ENCODE measurements at regions not wholly inside any gene's neighbourhood (a gene's known extent, or its start where the extent isn't known, plus 50 kb on each side); places are given as distances from the start of the nearest gene placed in this dataset.
A peak's percentile ranks its signal among the peaks of the same experiment; 100 is the strongest.

GRCh38 chr7:46776790-46777189 is 805.1 kb downstream of the TNS3 start:
- Mint-ChIP-seq H3K4me3 (no peak overlapping the region), H3K9me3 (peaks cover 6% of the 10 kb centered on the region; the same call in 1 of the 3 replicates), H3K4me1 (peaks cover 7% of the 10 kb centered on the region; the same call in 2 of the 3 replicates), H3K27ac (no peak overlapping the region), H3K27me3 (ENCODE audit: insufficient read depth, low read depth, poor library complexity) (no peaks in the 10 kb centered on the region), H3K36me3 (ENCODE audit: low read depth) (no peaks in the 10 kb centered on the region)
- Histone ChIP-seq H2AFZ (no peak overlapping the region; the same call in 1 of the 2 replicates), H3K27me3 (ENCODE audit: insufficient read depth) (no peaks in the 10 kb centered on the region), H3K9me2 (ENCODE audit: insufficient read depth) (peaks cover 10% of the 10 kb centered on the region), H3F3A (replicated peaks; ENCODE audit: low read depth) (no peaks in the 10 kb centered on the region), H3K36me3 (ENCODE audit: insufficient read depth) (no peaks in the 10 kb centered on the region), H3K4me1 (ENCODE audit: insufficient read depth) (peaks cover 9% of the 10 kb centered on the region), H3K27ac (ENCODE audit: low read depth) (no peak overlapping the region), H4K20me1 (replicated peaks; ENCODE audit: insufficient read depth) (no peaks in the 10 kb centered on the region), H3K79me2 (replicated peaks; ENCODE audit: insufficient read depth) (no peaks in the 10 kb centered on the region), H3K4me3 (no peak overlapping the region), H3K4me2 (no peak overlapping the region)
- ATAC-seq (no peak), DNase-seq (ENCODE audit: low spot score) (peak; percentile 52)
- peak; percentile 52 to 75 for TF ChIP-seq CTCF (conservative IDR thresholded peaks at IDR 0.05; ENCODE audit: low read depth in 2 of 2)
- TF ChIP-seq ZNF462 (CRISPR knock-in tag; IDR thresholded peaks at IDR 0.05): no peak
- no peak for TF ChIP-seq ZNF331 (CRISPR knock-in tag; IDR thresholded peaks at IDR 0.05; ENCODE audit: low read depth)
- TF ChIP-seq REST (IDR thresholded peaks at IDR 0.05; ENCODE audit: unreplicated experiment): no peak
- TF ChIP-seq ETS1 (IDR thresholded peaks at IDR 0.05): no peak
